HG02981 (cell line): ENCODE measurements at regions not wholly inside any gene's neighbourhood (a gene's known extent, or its start where the extent isn't known, plus 50 kb on each side); places are given as distances from the start of the nearest gene placed in this dataset.
"Not testable (repeated sequence)": the region's sequence is repeated elsewhere in the genome, so short reads cannot be mapped to it uniquely, and the experiment has no call there.

Experiments
- ATAC-seq: cut with Tn5 transposase; IDR thresholded peaks from one replicate; pipeline ENCODE4 v1.9.1; 2021; ENCODE audit warnings: mild to moderate bottlenecking, moderate library complexity; ENCODE audit not compliant: unreplicated experiment

DNA sequence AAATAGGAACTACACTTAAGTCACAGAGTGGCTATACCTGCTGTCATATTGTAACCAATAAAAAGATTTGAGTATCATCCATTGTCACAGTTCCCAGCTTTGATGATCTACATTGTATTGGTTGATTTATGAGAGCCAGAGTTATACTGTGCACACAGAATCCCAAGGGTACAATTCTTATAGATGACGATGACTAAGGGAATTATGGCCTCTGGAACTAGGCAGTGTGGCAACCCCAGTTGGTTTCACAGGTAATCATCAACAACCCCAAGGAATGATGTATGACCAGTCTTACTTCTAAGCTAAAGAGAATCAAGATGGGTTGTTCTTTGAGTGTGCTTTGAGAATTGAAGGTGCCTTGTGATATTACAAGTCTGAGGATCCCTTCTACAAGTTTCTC, 217.3 kb downstream of the ETAA1 start:
- no peak for ATAC-seq

- peak; percentile 73 for ATAC-seq
Observed at GRCh38 chr2:67616749-67617148, 219.6 kb downstream of the ETAA1 start.

- no peak for ATAC-seq
Observed at GRCh38 chr2:67619204-67619603, 222.1 kb downstream of the ETAA1 start.

DNA sequence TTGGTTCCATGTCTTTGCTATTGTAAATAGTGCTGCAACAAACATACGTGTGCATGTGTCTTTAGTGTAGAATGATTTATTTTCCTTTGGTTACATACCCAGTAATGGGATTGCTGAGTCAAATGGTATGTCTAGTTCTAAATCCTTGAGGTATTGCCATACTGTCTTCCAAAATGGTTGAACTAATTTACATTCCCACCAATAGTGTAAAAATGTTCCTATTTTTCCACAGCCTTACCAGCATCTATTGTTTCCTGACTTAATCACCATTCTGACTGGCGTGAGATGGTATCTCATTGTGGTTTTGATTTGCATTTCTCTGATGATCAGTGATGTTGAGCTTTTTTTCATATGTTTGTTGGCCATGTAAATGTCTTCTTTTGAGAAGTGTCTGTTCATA, 226.6 kb downstream of the ETAA1 start:
- not testable (repeated sequence) for ATAC-seq

GRCh38 chr2:67625178-67625577, 228.0 kb downstream of the ETAA1 start:
- ATAC-seq: no peak

- ATAC-seq: no peak
Observed at GRCh38 chr2:67625690-67626475, 228.8 kb downstream of the ETAA1 start.

GRCh38 chr2:67626656-67627055, 229.5 kb downstream of the ETAA1 start:
- no peak for ATAC-seq

DNA sequence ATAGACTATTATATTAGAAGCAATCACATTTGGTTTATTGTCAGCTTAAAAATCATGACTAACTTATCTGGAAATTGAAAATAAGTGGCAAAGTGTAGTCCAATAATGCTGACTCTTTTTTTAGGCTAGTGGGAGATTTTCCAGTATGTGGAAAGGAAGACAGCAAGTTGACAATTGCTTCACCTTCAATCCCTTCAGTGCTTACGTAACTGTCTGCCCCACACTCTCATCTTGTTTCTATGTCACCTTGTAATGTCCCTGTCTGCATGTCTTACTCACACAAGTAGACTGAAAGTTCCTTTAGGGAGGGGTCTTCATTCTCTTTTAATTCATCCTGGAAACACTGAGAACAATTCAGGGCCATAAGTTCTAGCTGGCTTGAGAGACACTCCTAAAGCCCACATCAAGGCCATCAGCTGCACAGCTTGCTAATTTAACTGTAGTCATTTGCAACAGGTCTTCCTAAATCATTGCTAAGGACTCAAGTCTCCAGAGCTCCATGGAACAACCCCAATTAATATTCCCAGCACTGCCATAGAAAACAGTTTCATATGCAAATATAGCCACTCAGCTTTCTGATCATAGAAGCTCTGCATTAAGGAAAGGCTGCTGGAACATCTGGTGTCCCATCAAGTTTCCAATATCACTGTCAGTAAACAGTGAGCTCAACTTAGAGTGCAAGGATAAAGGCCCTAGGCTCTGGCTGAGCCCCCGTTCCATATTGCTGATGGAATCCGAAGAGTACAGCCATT, 230.5 kb downstream of the ETAA1 start:
- ATAC-seq: no peak

- no peak for ATAC-seq
Observed at GRCh38 chr2:67628892-67629291, 231.8 kb downstream of the ETAA1 start.

DNA sequence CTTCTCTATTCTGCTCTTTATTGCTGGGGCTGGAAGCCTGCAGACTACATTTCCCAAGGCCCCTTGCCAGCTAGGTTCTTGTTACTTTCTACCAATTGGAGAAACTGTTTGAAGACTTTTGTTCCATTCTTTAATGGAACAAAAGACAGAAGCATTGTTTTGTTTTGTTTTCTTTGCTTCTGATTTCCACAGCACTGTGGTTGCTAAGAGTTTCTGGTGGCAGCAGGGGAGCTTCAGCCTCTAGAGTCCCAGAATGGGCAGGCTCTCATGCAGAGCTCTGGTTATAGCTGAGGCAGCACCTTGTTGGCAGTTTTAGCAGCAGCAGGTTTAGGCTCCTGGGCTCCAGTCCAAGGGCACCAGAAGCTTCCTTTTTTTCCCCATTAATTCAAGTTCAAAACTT, 234.3 kb downstream of the ETAA1 start:
- no peak for ATAC-seq

GRCh38 chr2:67633212-67633856, 236.2 kb downstream of the ETAA1 start:
- ATAC-seq: no peak

- ATAC-seq: no peak
Observed at GRCh38 chr2:67638146-67638545, 241.0 kb downstream of the ETAA1 start.

DNA sequence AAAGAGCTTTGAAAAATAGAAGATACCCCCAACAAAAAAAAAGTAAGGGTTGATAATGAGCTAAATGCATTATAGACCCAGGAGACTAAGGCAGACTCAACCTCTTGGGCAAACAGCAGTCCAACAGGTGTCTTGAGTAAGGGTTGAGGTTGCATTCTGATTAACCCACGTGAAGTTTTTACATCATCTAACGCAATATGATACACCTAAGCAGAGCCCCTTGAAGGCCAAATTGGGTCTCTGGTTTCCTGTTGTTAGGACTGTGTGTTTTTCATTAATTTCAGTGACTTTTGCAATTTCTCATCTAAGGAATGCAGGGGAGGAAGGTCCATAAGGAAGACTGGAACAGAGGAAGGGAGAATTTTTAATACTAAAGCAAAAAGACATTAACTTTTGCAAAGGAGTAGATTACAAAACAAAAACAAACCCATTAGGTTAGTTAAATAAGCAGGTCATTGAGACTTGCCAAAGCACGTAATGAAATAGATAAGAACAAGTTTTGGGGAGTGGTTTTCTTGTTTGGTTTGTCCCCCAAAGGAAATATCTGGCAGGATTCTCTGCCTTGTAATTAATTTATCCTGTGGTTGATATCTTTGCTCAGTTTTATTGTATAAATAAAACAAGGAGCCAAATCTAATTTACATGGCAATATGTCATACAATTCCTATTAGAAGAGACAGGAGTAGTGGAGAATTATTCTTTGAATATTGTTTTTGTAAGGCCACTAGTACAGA, 244.3 kb downstream of the ETAA1 start:
- ATAC-seq: no peak

GRCh38 chr2:67642046-67642382, 244.9 kb downstream of the ETAA1 start:
- no peak for ATAC-seq

GRCh38 chr2:67642961-67643360, 245.8 kb downstream of the ETAA1 start:
- ATAC-seq: no peak

DNA sequence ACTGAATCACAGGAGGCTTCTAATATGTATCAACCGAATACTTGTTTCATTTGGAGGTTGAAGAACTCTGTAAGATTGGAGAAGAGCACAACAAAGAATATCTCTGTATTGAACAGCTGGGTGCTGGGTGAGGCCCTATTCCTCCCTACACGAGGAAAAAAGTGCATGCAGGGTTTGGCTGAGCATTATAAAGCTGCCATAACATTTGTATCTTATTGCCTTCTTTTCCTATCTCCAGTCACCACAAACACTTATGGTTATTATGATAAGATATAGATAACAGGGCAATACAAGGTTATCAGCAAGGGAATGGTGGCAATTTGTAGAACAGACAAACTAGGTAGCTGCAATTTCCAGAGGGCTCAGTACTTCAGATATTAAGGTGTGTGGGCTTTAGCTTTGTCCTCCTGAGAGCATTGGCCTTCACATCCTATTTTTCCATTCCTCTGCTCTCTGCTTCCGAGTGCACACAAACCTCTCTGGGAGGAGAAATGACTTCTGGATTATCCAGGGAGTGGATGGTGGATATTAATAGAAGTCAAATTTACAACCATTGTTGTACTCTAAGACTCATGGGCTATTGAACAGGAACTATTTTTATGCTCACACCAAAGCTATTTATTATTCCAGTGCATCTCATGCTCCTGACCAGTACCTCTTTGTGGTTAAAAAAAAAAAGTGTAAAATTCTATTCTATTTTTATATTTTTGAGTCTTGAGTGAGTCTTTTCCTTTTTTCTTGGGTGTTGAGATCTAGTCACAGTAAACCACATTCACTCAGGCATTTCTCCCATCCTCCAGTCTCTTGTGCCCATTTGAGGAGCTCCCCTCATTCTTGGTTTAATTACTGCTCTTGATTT, 248.4 kb downstream of the ETAA1 start:
- ATAC-seq: no peak

DNA sequence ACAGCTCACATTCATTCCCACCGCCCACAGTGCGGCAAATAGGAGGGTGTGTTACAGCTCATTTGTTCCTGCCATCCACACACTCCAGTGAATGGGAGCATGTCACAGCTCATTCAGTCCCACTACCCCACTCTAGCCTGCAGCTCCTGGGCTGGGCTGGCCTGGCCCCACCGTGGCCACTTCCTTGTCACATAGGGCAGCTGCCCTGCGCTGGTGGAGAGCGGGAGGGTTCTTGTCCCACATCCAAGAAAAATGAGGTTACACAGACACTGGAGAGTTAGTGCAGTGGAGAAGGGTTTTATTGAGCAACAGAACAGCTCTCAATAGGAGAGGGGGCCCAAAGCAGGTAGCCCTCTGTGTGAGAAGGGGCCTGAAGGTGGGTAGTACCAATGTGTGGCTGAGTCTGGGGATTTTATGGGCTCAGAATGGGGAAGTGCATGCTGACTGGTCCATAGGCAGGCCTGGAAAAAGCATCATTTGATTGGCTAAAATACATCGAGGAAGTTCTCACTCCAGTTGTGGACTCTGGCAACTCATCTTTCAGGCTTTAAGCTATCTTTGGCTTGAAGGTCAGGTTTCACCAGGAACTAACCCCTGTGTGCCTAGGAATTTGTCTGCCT, 249.7 kb downstream of the ETAA1 start:
- ATAC-seq: no peak

DNA sequence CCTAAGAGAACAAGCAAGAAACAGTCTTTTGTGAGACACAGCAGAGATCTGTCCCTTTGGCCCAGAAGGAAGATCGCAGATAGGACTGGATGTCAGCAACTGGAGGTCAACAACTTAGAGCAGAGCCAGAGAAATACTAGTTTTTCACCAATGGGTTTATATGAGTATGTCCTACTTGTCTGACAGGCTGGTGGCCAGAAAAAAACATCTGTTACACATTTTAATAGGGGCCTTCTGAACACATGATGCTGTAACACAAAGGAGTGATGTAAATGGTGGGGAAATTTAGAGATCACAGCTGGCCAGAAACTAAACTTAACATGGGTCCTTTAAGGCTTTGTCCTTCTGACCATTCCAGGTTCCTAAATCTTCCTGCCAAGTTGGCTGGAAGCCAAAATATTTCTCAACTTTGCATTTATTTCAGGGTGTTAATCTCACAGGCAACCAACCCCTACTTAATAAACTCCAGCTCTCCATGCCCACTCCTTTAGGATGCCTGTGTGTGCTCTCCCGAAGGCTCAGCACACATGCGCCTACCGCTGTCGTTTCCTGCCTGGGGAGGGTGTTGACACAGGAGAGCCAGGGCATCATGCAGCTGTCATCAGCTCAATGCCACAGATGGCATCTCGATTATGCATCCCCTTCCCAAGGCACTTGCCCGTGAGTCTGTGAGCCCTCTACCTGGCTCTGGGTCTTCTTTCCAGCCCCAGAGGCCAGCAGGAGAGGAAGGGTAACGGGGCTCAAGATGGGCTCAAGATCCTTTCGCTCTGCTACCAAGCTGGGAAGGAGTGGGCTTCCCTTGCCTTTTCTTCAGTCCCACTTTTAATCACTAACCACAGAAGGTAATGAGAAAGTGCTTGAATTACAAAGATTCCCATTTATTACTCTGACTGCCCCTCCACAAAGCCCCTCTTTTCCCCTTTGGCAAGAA, 252.5 kb downstream of the ETAA1 start:
- no peak for ATAC-seq
